ENCODE measurements at regions not wholly inside any gene's neighbourhood (a gene's known extent, or its start where the extent isn't known, plus 50 kb on each side); places are given as distances from the start of the nearest gene placed in this dataset.
A peak's percentile ranks its signal among the peaks of the same experiment; 100 is the strongest.

GRCh38 chr20:41734506-41734945, 116.3 kb upstream of the CHD6 start (continued):
- TF ChIP-seq ZNF710 (CRISPR knock-in tag; IDR thresholded peaks at IDR 0.05; ENCODE audit: borderline replicate concordance) (no peak), ZNF768 (CRISPR knock-in tag; IDR thresholded peaks at IDR 0.05) (peak; percentile 37; the same call in 1 of the 2 replicates), HDAC1 (CRISPR knock-in tag; IDR thresholded peaks at IDR 0.05) (no peak), AKAP8 (CRISPR knock-in tag; IDR thresholded peaks at IDR 0.05) (no peak), TBP (CRISPR knock-in tag; IDR thresholded peaks at IDR 0.05) (no peak), ZFY (CRISPR knock-in tag; IDR thresholded peaks at IDR 0.05) (no peak), NFIB (CRISPR knock-in tag; IDR thresholded peaks at IDR 0.05; ENCODE audit: borderline replicate concordance) (no peak), PAWR (CRISPR knock-in tag; IDR thresholded peaks at IDR 0.05; ENCODE audit: borderline replicate concordance) (no peak), HNRNPUL1 (IDR thresholded peaks at IDR 0.05; ENCODE audit: low read depth, low read length) (no peak), ZNF44 (CRISPR knock-in tag; IDR thresholded peaks at IDR 0.05) (no peak), RBAK (CRISPR knock-in tag; IDR thresholded peaks at IDR 0.05) (no peak), PHF5A (CRISPR knock-in tag; IDR thresholded peaks at IDR 0.05; ENCODE audit: low read depth, unreplicated experiment) (no peak), ZNF678 (CRISPR knock-in tag; IDR thresholded peaks at IDR 0.05) (no peak), ZNF510 (CRISPR knock-in tag; IDR thresholded peaks at IDR 0.05; ENCODE audit: low read depth) (no peak), ZNF615 (CRISPR knock-in tag; IDR thresholded peaks at IDR 0.05; ENCODE audit: borderline replicate concordance) (no peak), ZC3H13 (CRISPR knock-in tag; IDR thresholded peaks at IDR 0.05) (no peak), HOXA5 (CRISPR knock-in tag; IDR thresholded peaks at IDR 0.05) (no peak), ELF1 (CRISPR knock-in tag; IDR thresholded peaks at IDR 0.05) (0 out of 2 replicates have a peak, but pooled peaks have one; percentile 12), SOX5 (CRISPR knock-in tag; IDR thresholded peaks at IDR 0.05; ENCODE audit: borderline replicate concordance) (0 out of 2 replicates have a peak, but pooled peaks have one; percentile 36), ZNF350 (CRISPR knock-in tag; IDR thresholded peaks at IDR 0.05; ENCODE audit: borderline replicate concordance, low read depth) (0 out of 2 replicates have a peak, but pooled peaks have one; percentile 38), SMAD9 (CRISPR knock-in tag; IDR thresholded peaks at IDR 0.05) (no peak), FOXM1 (CRISPR knock-in tag; IDR thresholded peaks at IDR 0.05) (no peak), ZNF780A (CRISPR knock-in tag; IDR thresholded peaks at IDR 0.05) (no peak), KIAA2018 (CRISPR knock-in tag; IDR thresholded peaks at IDR 0.05; ENCODE audit: borderline replicate concordance) (no peak)
